HG02981 (cell line): ENCODE measurements at regions not wholly inside any gene's neighbourhood (a gene's known extent, or its start where the extent isn't known, plus 50 kb on each side); places are given as distances from the start of the nearest gene placed in this dataset.

Experiments
- ATAC-seq: cut with Tn5 transposase; IDR thresholded peaks from one replicate; pipeline ENCODE4 v1.9.1; 2021; ENCODE audit warnings: mild to moderate bottlenecking, moderate library complexity; ENCODE audit not compliant: unreplicated experiment

DNA sequence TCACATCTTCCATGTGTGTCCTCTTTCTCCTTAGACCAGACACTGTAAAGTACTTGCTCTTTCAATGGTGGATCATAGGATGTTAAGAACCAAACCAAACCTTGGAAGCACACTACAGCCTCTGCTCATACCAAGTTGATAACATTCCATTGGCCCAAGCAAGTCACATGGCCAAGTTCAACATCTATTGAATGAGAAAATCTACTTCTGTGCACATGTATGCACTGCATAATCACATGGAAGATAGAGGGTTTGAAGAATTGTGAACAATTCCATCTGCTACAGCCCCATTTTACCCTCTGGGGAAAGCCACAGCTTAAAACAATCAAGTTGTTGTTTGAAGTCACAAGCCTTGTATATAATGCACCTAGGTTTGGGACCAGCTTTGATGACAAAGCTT is 68.2 kb downstream of the MFAP3 start:
- ATAC-seq = no peak

DNA sequence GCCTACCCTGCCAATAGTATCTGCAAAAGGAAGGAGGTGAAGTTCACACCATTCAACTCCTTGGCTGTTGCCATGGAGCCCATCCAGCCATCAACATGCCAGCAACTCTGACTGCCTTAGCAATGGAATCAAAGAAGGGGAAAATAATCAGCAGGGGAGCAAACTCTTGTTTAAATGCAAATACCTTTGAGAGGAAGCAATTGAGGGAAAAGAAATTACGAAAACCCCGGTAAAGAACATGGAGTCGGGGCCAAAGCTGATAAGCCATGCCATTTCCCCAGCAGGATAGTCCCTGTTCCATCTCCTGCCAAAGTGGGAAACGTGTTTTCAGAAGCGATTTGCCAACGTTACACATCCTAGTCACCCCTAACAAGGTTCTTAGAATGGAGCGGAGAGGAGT is 69.0 kb downstream of the MFAP3 start:
- ATAC-seq = no peak

DNA sequence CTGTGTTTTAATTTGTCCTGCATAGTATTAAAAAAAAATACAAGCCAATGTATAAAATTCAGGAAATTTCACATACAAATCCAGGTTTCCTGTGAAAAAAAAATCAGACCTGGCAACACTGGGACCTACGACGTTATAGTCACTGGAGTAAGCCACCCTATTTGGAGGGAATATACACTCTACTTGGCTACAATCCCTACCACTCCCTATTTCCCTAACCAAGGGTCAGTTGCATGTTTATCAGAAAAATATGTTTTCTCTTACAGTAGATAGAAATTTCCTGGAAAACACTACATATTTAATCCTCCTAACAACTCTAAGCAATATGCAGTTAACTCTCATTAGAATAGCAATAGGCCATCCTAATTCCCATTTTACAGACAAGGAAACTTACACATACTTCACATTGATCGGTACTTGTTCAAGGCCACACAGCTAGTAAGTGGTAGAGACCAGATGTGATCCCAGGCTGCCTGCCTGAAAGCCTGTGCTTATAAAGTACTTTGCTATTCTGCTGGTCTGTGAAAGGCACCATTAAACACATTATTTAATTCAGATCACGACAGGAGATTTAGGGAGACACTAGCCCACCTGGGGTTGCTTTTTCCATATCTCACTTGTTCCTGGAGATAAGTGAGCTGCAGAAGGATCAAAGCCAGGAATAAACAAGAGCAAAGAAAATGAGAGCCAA is 70.8 kb downstream of the MFAP3 start:
- no peak for ATAC-seq

DNA sequence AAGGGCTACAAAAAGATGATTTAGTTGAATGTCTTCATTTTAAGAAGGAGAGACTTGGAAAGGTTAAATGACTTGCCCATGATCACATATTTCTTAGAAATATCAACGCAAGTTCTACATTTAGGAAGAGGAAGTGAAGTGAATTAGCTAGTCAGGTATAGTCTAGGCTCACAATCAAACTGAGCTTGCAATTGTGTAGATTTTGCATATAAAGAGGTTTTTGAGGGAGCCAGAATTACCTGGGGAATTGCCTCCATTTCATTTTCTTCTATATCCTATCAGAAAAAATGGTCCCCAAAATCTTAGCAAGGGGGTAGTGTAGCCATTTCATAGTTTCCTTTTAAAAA is 71.3 kb downstream of the MFAP3 start:
- ATAC-seq = no peak

DNA sequence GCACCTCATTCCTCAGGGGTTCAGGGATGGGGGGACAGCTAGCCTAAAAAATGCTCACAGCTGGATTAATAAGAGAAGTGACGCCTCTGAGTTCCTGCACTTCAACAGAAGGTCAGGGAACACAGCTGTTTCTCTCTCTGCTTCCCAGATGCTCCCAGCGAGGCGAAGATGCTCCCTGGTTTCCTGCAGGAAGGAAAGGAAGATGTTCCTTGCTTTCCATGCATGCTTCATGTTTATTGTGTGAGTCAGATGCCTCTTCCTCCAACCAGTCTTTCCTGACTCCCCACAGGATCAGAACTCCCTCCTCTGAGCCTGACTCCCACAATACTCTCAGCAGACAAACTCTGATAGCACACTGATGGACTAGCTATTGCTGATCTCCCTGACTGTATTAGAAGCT is 71.9 kb downstream of the MFAP3 start:
- ATAC-seq = no peak

DNA sequence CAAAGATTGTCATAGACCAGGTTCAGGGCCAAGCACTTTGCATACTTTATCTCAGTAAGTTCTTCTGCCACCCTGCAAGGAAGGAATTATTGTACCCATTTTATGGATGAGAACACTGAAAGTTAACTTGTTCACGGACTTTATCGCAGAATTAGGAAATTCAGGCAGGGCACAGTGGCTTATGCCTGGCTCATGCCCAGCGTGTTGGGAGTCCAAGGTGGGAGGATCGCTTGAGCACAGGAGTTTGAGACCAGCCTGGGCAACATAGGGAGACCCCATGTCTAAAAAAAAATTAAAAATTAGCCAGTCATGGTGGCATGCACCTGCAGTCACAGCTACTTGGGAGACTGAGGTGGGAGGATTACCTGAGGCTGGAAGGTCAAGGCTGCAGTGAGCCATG is 72.4 kb downstream of the MFAP3 start:
- no peak for ATAC-seq

DNA sequence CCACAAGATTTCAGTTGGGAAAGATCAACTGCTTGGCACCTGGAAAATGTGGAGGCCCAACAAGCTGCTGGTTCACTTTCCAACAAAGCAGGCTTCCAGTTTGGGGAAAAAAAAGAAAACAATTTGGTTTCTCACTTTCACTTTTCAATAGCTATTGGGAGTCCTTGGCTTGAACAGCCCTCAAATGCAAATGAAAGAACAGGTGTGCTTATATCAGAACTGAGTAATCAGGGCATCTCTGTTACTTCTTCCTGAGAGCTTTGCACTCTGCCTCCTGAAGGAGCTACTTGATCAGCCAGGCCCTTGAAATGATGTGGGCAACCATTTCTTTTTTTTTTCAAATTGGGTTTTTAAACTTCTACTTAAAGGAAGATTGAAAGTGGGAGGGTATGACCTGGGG is 73.5 kb downstream of the MFAP3 start:
- ATAC-seq = peak; percentile 75

DNA sequence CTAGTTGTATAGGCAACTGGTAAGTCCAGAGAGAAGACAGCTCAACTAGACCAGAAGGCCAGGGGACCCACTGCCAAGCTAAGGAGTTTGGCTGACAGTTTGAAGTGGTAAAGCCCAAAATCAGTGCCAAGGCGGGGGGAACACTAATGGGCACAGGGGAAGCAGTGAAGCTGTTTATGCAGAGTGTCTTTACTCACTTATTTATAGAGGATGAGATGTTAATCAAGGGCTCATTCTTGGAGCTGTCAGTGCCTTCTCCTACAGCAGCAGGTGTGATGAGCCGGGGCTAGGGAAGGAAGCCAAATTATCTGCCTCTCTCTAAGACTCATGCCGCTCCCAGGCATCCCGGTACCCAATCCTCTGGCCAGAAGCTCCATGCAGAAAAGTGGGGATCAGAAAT is 75.2 kb upstream of the GALNT10 start:
- ATAC-seq = no peak

DNA sequence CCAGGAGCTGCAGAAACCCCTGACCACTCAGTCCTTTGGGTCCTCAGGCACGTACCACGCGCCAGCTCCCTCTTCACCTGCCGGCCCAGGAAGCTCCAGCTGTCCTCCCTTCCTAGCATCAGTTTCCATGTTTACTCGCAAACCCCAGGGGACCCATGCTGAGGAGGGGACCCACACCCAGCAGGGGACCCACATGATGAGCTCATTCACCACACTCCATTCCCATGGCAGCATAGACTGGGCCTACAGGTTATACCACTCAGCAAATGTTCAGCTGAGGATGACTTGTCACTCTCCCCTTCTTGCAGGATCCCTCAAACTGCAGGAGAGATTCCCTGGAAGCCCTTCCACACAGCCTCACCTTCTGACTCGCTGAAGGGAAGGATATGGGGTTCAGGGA is 73.5 kb upstream of the GALNT10 start:
- no peak for ATAC-seq

DNA sequence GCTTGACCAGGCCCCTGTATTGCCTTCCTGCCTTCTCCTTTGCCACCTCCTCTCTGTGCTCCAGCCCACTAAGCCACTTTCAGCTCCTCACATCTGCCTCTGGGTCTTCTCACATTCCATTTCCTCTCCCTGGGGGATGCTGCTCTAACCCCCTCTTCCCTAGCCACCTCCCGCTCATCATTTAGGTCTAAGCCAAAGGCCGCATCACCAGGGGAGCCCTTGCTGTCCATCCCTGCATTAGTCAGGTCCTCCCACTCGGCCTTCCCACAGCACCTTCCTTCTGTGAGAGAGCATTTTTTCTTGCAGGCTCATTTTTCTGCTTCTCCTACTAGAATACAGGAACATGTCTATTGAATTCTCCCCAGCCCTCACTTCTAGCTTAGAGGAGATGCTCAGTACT is 72.6 kb upstream of the GALNT10 start:
- no peak for ATAC-seq

DNA sequence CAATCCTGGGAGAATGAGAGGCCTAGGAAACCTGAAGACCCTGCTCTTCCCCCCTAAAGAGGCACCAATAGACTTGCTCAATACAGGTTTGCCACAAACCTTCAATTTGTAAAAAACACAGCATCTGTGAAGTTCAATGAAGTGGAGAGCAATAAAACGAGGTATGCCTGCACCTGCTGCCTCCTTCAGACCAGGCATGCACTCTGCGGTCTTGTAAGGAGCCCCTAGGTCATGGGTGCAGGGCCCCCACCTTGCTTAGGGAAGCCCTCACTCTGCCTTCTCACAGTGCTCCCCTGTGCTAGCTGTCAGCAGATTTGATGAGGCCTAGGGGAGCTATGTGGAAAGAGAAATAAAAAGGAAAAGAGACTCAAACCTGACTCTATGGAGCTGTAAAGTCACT is 72.1 kb upstream of the GALNT10 start:
- ATAC-seq = no peak

DNA sequence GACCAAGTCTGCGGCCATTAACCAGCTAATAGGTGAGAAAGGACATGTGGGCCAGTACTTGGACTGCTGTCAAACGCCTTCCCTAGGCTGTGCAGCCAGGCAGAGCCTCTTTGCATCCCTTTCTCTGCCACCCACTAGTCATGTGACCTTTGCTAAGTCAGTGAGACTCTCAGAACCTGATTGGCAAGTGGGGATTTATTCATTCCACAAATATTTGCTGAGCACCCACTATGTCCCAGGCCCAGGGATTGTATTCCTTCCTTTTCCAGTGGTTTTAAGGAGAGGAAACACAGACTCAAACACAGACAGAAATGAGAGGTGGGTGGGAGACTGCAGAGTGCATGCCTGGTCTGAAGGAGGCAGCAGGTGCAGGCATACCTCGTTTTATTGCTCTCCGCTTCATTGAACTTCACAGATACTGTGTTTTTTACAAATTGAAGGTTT is 71.6 kb upstream of the GALNT10 start:
- ATAC-seq = no peak

DNA sequence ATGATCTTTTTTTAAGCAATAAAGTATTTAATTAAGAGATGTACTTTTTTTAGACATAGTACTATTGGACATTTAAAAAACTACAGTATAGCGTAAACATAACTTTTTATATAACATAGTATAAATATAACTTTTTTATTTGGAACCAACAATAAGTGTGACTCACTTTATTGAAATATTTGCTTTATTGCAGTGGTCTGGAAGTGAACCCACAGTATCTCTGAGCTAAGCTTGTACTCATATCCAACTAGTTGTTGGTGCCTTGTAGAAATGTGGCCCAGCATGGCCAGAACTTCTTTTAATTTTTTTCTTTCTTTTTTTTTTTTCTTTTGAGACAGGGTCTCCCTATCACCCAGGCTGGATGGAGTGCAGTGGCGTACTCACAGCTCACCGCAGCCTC is 61.5 kb upstream of the GALNT10 start:
- ATAC-seq = no peak

DNA sequence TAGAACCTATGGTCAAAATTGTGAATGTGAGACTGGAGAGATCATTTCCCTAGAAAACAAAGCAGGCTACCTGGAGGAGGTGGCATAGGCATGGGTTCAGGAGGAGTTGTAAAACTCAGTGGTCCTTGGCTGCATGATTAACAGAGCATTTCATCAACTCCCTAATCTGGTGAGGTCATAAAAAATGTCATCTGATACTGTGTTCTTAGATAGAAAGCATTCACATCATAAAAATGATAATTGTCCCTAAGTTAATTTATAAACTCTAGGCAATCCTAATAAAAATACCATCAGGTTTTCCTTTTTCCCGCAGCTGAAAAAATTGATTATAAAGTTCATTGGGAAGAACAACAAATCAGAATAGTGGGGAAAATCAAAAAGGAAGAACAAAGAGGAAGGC is 60.6 kb upstream of the GALNT10 start:
- ATAC-seq = no peak

DNA sequence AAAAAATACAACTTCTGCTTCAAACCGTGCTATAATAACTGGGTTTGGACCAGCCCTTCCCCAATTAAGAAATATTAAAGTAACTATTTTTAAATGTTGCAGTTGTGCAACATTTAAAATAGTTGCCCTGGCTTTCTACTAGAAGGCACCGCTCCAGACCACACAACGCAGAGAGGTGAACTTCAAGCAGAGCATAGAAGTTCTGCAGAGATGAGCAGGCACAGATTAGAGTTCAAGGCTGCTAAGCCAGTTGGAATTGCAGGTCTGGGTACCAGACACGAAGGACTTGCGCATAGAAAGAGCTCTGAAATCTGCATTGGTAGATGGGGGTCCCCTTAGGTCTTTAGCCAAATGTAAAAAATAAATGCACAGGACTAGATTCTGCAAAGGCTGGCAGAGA is 58.7 kb upstream of the GALNT10 start:
- ATAC-seq = no peak

DNA sequence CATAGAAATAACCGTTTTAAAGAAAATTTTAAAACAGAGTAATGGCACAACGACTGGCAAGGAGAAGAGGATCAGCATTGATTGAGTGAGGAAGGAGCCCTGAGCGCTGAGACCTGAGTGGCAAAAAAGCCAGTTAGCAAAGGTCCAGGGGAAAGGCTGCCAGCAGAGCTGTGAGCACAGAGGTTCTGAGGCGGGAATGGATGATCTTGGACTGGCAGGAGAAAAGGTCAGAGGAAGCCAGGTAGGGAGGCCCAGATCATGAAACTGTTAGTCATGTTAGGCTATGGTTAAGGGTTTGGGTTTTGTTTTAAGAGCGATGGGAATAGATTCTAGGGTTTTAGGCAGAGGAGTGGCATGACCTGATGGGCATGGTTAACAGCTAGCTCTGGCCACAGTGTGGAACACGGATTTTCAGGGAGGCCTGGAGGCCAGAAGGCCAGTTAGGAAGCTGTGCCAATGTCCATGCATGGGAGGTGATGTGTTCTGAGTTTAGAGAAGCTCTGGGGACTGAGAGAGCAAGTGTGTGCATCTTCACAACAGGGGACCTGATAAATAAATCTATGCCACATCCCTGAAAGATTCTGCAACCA is 57.7 kb upstream of the GALNT10 start:
- no peak for ATAC-seq

DNA sequence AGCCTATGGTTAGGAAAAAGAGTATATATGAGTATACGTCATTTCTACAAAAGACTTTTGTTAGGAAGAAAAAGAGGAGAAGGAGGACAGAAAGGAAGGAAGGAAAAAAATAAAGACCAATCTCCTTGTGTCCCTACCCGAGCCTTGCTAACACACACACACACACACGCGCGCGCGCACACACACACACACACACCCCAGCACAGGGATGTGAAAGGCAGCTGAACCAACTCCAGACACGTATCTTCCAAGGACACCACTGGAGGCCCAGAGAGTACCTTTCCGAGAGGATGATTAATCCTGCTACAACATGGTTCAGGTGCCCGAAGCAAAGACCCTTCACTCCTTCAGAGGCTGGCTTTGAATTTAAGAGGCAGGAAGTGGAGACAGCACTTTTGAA is 56.9 kb upstream of the GALNT10 start:
- no peak for ATAC-seq

DNA sequence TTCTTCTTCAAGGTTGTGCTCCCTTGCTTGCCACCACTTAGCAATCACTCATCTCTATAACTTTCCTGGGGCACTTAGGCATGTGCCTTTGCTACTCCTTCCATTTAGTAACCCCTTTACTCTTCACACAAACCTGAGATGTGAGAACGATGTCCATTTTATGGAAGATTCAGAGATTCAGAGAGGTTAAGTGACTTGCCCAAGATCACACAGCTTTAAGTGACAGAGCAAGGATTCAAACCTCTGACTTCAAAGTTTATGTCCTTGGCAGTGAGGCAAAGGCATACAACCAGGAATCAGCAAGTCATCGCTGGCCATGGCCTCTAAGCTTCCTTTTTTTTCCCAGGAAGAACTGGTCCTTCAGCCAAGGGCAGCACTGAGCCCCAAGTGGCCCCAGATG is 56.0 kb upstream of the GALNT10 start:
- no peak for ATAC-seq

DNA sequence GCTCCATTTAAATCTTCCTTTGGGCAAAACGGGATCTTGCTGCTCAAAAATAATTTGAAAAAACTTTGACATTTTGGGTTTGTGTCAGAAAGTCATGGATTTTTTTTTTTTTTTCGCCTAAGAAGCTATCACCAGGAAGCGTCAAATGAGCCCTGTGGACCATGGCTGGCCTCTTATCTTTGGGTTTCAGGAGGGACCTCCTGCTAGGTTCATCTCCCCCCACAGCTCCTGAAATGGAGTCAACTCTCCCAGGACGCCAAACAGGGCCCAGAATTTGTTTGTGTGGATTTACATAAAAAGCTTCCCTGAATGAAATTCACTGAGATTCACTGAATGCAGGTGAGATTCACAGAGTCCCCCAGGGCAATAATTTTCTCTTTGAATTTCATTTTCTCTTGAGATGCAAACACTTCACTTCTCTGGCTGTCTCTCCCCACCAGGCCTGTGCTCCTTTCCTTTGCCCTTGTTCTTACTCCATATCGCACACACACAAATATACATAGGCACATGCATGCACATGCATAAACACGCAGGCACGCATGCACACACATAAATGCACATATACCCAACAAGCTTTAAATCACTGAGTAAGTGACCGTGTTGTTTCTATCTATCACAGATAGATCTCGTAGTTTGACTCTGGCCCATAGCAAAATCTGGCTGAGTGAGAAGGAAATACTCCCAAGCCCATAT is 55.3 kb upstream of the GALNT10 start:
- ATAC-seq = no peak

DNA sequence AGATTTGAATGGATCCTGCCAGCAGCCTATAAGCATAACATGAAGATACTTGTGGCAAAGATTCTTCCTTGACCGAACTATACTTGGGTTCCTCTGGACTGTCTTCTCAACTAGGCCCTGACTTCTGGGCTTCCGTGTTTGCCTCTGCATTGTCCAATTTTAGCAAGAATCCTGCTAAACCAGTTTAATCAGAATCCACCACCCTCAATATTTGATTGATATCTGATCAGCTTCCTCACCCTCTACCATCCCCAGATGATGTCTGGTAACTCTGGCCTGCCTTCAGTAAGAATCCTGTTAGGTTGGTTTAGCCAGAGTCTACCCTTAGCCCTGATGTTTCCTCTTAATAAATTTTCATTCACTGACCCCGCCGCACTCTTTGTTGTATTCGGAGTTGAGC is 54.4 kb upstream of the GALNT10 start:
- ATAC-seq = no peak

DNA sequence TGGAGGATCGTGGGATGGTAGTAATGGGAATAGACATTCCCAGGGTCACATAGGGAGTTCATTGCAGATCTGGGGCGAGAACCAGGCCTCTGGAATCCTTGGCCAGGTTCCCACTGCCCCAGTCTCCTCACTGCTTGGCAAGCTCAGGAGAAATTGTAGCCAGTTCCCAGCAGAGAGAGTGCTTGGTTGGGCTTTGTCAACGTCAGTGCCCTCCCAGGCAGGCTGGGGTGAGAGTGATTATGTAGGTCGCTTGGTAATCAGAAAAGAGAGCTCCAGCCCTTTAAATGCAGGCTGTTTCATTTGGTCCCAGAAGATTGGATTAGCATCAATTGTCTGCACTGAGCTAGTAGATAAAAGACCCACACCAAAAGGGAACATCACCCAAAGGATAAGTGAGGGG is 51.8 kb upstream of the GALNT10 start:
- no peak for ATAC-seq

DNA sequence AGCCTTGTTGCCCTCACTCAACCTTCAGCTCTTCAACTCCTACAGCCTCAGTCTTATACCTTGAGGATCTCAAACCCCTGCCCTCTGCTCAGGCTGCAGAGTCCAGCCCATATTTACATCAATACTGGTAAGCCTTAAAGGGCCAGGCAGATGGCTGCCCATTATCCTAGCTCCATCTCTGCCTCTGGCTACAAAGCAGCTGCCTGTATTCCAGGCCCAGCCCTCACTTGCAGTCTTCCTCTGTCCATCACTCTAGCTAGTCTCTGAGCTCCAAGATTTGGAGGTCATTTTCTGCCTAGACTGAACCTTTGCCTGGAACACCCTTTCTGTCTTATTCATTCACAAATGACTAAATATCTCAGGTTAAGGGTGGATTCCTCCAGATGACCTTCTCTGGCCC is 50.2 kb upstream of the GALNT10 start:
- ATAC-seq = no peak
